Thyroid gland (tissue), 4 donors: ENCODE measurements at regions not wholly inside any gene's neighbourhood (a gene's known extent, or its start where the extent isn't known, plus 50 kb on each side); places are given as distances from the start of the nearest gene placed in this dataset.

ENCODE experiments used
- DNase-seq, 2 donors: peaks; one replicate each; pipeline ENCODE4 v3.0.0-alpha.2; 2019
- H3K27ac ChIP-seq, 3 donors: fragments of 200-600 bp; sonication (generic); 1 replicate in 2 of 3; 2 replicates in 1 of 3; pipeline ENCODE4 v1.5.1; 2016 to 2019; ENCODE audit warnings: mild to moderate bottlenecking in 1 of 3, moderate library complexity in 1 of 3
- H3K27me3 ChIP-seq: fragments of 200-600 bp; sonication (generic); one replicate; pipeline ENCODE4 v1.5.1; 2019
- H3K36me3 ChIP-seq, 2 donors: fragments of 200-600 bp; sonication (generic); one replicate each; pipeline ENCODE4 v1.5.1; 2016 to 2019
- H3K4me1 ChIP-seq, 2 donors: fragments of 200-600 bp; sonication (generic); one replicate each; pipeline ENCODE4 v1.5.1; 2017 to 2019
- H3K4me3 ChIP-seq, 3 donors: fragments of 200-600 bp; sonication (generic); replicated peaks in 1 of 3; 1 replicate in 2 of 3; 2 replicates in 1 of 3; pipeline ENCODE4 v1.5.1; 2016; ENCODE audit warnings: mild to moderate bottlenecking in 1 of 3
- H3K9me3 ChIP-seq: fragments of 200-600 bp; sonication (generic); one replicate; pipeline ENCODE4 v1.5.1; 2017
- POLR2A ChIP-seq, 2 donors: fragments of 450-650 bp; IDR thresholded peaks; one replicate each; pipeline ENCODE4 v1.6.1; 2017; ENCODE audit warnings: antibody characterized with exemption in 2 of 2, mild to moderate bottlenecking in 2 of 2, moderate library complexity in 1 of 2
- WGBS, 2 donors: methylation state at CpG; one replicate each; pipeline ENCODE4 v1.1.5; 2017; 5-methylcytosine and 5-hydroxymethylcytosine counted together
- intact Hi-C: fragments of 100-400 bp; cut with DNase I; formaldehyde crosslinking; loops from one replicate; pipeline ENCODE4 v1.15.1; 2023
- TF ChIP-seq, protein P1 (sequence below), 6 experiments: fragments of 200-600 bp in 3 of 6; fragments of 450-650 bp in 3 of 6; sonication (generic) in 3 of 6; IDR thresholded peaks; one replicate each; pipeline ENCODE4 v1.5.1; 2016 to 2019; ENCODE audit warnings: antibody characterized with exemption in 6 of 6, mild to moderate bottlenecking in 2 of 6, inconsistent platforms in 1 of 6, moderate library complexity in 1 of 6

DNA sequence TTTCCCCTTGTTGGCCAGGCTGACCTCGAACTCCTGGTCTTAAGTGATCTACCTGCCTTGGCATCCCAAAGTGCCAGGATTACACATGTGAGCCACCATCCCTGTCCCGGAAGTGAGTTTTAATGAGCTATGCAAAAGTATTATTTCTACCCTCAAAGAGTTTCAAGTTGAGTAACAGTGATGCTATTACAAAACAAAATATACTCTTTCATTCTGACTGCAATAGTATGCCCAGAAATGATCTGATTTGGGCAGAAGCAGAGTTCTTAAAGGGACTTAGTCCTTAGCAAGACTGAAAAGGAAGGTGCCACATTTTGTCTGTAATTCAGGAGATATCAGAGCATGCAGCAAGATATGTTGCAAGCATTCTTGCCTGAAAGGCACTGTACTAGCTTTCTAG is 375.4 kb downstream of the NUF2 start:
- Histone ChIP-seq H3K27ac (no peak overlapping the region), H3K4me1 (no peaks in the 10 kb centered on the region), H3K9me3 (no peaks in the 10 kb centered on the region), H3K27me3 (no peaks in the 10 kb centered on the region), H3K36me3 (no peaks in the 10 kb centered on the region), H3K4me3 (no peak overlapping the region)
- intact Hi-C loops, result no loop called here
- no peak for DNase-seq
- WGBS, 2 donors, result 35 to 37% methylated on average over 2 of the region's 2 CpGs
- TF ChIP-seq, protein P1, sequence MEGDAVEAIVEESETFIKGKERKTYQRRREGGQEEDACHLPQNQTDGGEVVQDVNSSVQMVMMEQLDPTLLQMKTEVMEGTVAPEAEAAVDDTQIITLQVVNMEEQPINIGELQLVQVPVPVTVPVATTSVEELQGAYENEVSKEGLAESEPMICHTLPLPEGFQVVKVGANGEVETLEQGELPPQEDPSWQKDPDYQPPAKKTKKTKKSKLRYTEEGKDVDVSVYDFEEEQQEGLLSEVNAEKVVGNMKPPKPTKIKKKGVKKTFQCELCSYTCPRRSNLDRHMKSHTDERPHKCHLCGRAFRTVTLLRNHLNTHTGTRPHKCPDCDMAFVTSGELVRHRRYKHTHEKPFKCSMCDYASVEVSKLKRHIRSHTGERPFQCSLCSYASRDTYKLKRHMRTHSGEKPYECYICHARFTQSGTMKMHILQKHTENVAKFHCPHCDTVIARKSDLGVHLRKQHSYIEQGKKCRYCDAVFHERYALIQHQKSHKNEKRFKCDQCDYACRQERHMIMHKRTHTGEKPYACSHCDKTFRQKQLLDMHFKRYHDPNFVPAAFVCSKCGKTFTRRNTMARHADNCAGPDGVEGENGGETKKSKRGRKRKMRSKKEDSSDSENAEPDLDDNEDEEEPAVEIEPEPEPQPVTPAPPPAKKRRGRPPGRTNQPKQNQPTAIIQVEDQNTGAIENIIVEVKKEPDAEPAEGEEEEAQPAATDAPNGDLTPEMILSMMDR (IDR thresholded peaks at IDR 0.05), result no peak

GRCh38 chr1:163701783-163702374 is 380.1 kb downstream of the NUF2 start:
- Histone ChIP-seq H3K27me3 (no peaks in the 10 kb centered on the region), H3K4me3 (no peak overlapping the region), H3K4me1 (no peaks in the 10 kb centered on the region), H3K27ac (no peak overlapping the region), H3K9me3 (no peaks in the 10 kb centered on the region), H3K36me3 (no peaks in the 10 kb centered on the region)
- DNase-seq, result no peak
- 93 to 97% methylated on average over 1 of the region's 1 CpG for WGBS, 2 donors
- intact Hi-C loops, result no loop called here
- TF ChIP-seq, protein P1 (IDR thresholded peaks at IDR 0.05), result no peak
- TF ChIP-seq POLR2A (IDR thresholded peaks at IDR 0.05), result no peak

DNA sequence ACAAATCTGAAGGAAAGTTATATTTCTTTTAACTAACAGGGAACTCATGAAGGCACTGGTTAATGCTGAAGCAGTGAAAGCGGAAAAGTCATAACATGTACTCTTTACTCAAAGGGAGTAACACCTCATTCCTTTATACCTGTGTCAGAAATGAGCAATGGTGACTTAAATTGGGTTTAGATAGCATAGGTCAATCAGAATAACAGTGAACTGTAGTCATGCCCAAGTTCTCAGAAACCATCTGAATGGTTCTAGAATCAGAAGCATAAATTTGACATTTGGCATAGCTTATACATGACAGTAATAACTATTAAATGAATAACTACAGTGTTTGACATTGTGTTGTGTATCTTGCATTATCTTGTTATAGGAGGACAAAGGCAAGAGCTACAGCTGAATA is 382.0 kb downstream of the NUF2 start:
- Histone ChIP-seq H3K27me3 (no peaks in the 10 kb centered on the region), H3K4me3 (no peak overlapping the region), H3K36me3 (no peaks in the 10 kb centered on the region), H3K4me1 (no peaks in the 10 kb centered on the region), H3K27ac (no peak overlapping the region), H3K9me3 (no peaks in the 10 kb centered on the region)
- TF ChIP-seq, protein P1 (IDR thresholded peaks at IDR 0.05), result no peak
- TF ChIP-seq POLR2A (IDR thresholded peaks at IDR 0.05), result no peak
- no peak for DNase-seq
- 88 to 93% methylated on average over 1 of the region's 1 CpG for WGBS, 2 donors
- intact Hi-C loops, result no loop called here

GRCh38 chr1:163706915-163707314 is 385.2 kb downstream of the NUF2 start:
- 70 to 83% methylated on average over 1 of the region's 1 CpG for WGBS, 2 donors
- H3K27me3 ChIP-seq, result no peaks in the 10 kb centered on the region
- no peak for DNase-seq
- TF ChIP-seq POLR2A (IDR thresholded peaks at IDR 0.05), result no peak
- TF ChIP-seq, protein P1 (IDR thresholded peaks at IDR 0.05), result no peak
- H3K27ac ChIP-seq, result no peak overlapping the region
- intact Hi-C loops, result no loop called here
- no peaks in the 10 kb centered on the region for H3K4me1 ChIP-seq
- H3K36me3 ChIP-seq, result no peaks in the 10 kb centered on the region
- H3K4me3 ChIP-seq, result no peak overlapping the region
- no peaks in the 10 kb centered on the region for H3K9me3 ChIP-seq

GRCh38 chr1:163709636-163710035 is 387.9 kb downstream of the NUF2 start:
- Histone ChIP-seq H3K27me3 (no peaks in the 10 kb centered on the region), H3K9me3 (no peaks in the 10 kb centered on the region), H3K4me1 (no peaks in the 10 kb centered on the region), H3K36me3 (no peaks in the 10 kb centered on the region), H3K27ac (no peak overlapping the region), H3K4me3 (no peak overlapping the region)
- TF ChIP-seq POLR2A (IDR thresholded peaks at IDR 0.05), result no peak
- DNase-seq, result no peak
- 87 to 97% methylated on average over 1 of the region's 1 CpG for WGBS, 2 donors
- intact Hi-C loops, result no loop called here

- intact Hi-C loops, result no loop called here
- WGBS, 2 donors, result 95 to 96% methylated on average over 3 of the region's 3 CpGs
Measured at GRCh38 chr1:163712321-163712720, 390.6 kb downstream of the NUF2 start.

More at GRCh38 chr1:163712321-163712720, 390.6 kb downstream of the NUF2 start:
- Histone ChIP-seq H3K4me1 (no peaks in the 10 kb centered on the region), H3K9me3 (no peaks in the 10 kb centered on the region), H3K4me3 (no peak overlapping the region), H3K36me3 (no peaks in the 10 kb centered on the region), H3K27me3 (no peaks in the 10 kb centered on the region), H3K27ac (no peak overlapping the region)
- TF ChIP-seq POLR2A (IDR thresholded peaks at IDR 0.05), result no peak
- TF ChIP-seq, protein P1 (IDR thresholded peaks at IDR 0.05), result no peak
- no peak for DNase-seq
